H1 (cell line): ENCODE measurements at regions not wholly inside any gene's neighbourhood (a gene's known extent, or its start where the extent isn't known, plus 50 kb on each side); places are given as distances from the start of the nearest gene placed in this dataset.

Source experiments
- CTCF ChIA-PET: fragments of 300-600 bp; sonication (Branson Sonifier 250); formaldehyde crosslinking; loops from one replicate; lab custom pipeline; 2021; ENCODE audit not compliant: partially characterized antibody; lab: Charles Lee
- POLR2A ChIA-PET: fragments of 300-600 bp; sonication (Branson Sonifier 250); formaldehyde crosslinking; loops from one replicate; lab custom pipeline; 2021; ENCODE audit warnings: inconsistent platforms; ENCODE audit not compliant: partially characterized antibody; lab: Charles Lee
- DNase-seq, 2 experiments: peaks; one replicate each; pipeline versions ENCODE4 v3.0.0 to v3.0.0-alpha.2; 2010 to 2022; ENCODE audit warnings: low spot score in 2 of 2, low read depth in 1 of 2, mixed read lengths in 1 of 2
- FAIRE-seq: peaks from 2 replicates; lab custom pipeline; 2011; peaks lifted over from hg19 to GRCh38; lab: Jason Lieb, UNC
- H2AFZ ChIP-seq: 2 replicates; pipeline ENCODE4 v1.8.1; 2012; ENCODE audit warnings: low read length, inconsistent platforms
- H2AK5ac ChIP-seq: 2 replicates; pipeline ENCODE4 v1.6.1; 2013; ENCODE audit warnings: low read depth, low read length
- H2BK120ac ChIP-seq: replicated peaks from 2 replicates; pipeline ENCODE3; 2013; ENCODE audit warnings: low read depth, low read length, inconsistent platforms
- H2BK12ac ChIP-seq: 2 replicates; pipeline ENCODE4 v1.6.1; 2013; ENCODE audit warnings: low read depth, low read length
- H2BK15ac ChIP-seq: 2 replicates; pipeline ENCODE4 v1.6.1; 2013; ENCODE audit warnings: low read length
- H2BK20ac ChIP-seq: 2 replicates; pipeline ENCODE4 v1.6.1; 2013; ENCODE audit warnings: low read length
- H2BK5ac ChIP-seq: 2 replicates; pipeline ENCODE4 v1.6.1; 2013; ENCODE audit warnings: low read depth, low read length
- H3K14ac ChIP-seq: 2 replicates; pipeline ENCODE4 v1.6.1; 2013; ENCODE audit warnings: inconsistent platforms; ENCODE audit not compliant: insufficient read length
- H3K18ac ChIP-seq: 2 replicates; pipeline ENCODE4 v1.6.1; 2013; ENCODE audit warnings: low read length; ENCODE audit errors: extremely low read depth
- H3K23ac ChIP-seq: 2 replicates; pipeline ENCODE4 v1.6.1; 2013; ENCODE audit warnings: inconsistent platforms; ENCODE audit not compliant: insufficient read length
- H3K23me2 ChIP-seq: 2 replicates; pipeline ENCODE4 v1.6.1; 2013; ENCODE audit warnings: low read depth, low read length
- H3K27ac ChIP-seq: 2 replicates; pipeline ENCODE4 v1.6.1; 2011; ENCODE audit warnings: low read depth, low read length, inconsistent platforms
- H3K27me3 ChIP-seq, 4 experiments: replicated peaks in 1 of 4; 1 replicate in 1 of 4; 2 replicates in 3 of 4; pipeline versions ENCODE4 v1.6.1 to v1.8.1; 2011 to 2013; ENCODE audit warnings: low read length in 3 of 4, mild to moderate bottlenecking in 3 of 4, inconsistent platforms in 2 of 4, mixed read lengths in 2 of 4, moderate library complexity in 1 of 4; ENCODE audit not compliant: control insufficient read depth in 3 of 4, insufficient read depth in 3 of 4; ENCODE audit errors: extremely low read depth in 1 of 4
- H3K36me3 ChIP-seq, 4 experiments: 2 replicates each; pipeline versions ENCODE4 v1.6.1 to v1.8.1; 2011 to 2013; ENCODE audit warnings: mild to moderate bottlenecking in 4 of 4, low read length in 3 of 4, moderate library complexity in 2 of 4, control low read depth in 1 of 4, inconsistent platforms in 1 of 4; ENCODE audit not compliant: insufficient read depth in 4 of 4, control insufficient read depth in 2 of 4
- H3K4ac ChIP-seq: replicated peaks from 2 replicates; pipeline ENCODE3; 2013; ENCODE audit warnings: low read length, low read depth, mixed read lengths, inconsistent platforms; ENCODE audit not compliant: insufficient read length
- H3K4me1 ChIP-seq, 4 experiments: replicated peaks in 1 of 4; 1 replicate in 1 of 4; 2 replicates in 3 of 4; pipeline versions ENCODE4 v1.6.1 to v1.8.1; 2011 to 2013; ENCODE audit warnings: low read length in 3 of 4, inconsistent platforms in 2 of 4, mixed read lengths in 1 of 4; ENCODE audit not compliant: insufficient read depth in 4 of 4, control insufficient read depth in 3 of 4
- H3K4me2 ChIP-seq, 2 experiments: 2 replicates each; pipeline versions ENCODE4 v1.6.1 to v1.8.1; 2011 to 2013; ENCODE audit warnings: low read depth in 2 of 2, low read length in 2 of 2, control low read depth in 1 of 2, inconsistent platforms in 1 of 2, mild to moderate bottlenecking in 1 of 2; ENCODE audit not compliant: insufficient read depth in 1 of 2
- H3K4me3 ChIP-seq, 4 experiments: fragments of 200-600, 300-600 bp in 1 of 4; sonication (generic), shearing (Covaris generic), sonication (Bioruptor Twin) in 1 of 4; 2 replicates each; pipeline versions ENCODE4 v1.5.1 to v1.8.1; 2011 to 2016; ENCODE audit warnings: low read length in 4 of 4, low read depth in 3 of 4, control low read depth in 2 of 4, inconsistent platforms in 2 of 4, mild to moderate bottlenecking in 2 of 4, mixed read lengths in 1 of 4, moderate library complexity in 1 of 4; ENCODE audit not compliant: insufficient read depth in 2 of 4; ENCODE audit errors: extremely low read depth in 1 of 4
- H3K56ac ChIP-seq: replicated peaks from 2 replicates; pipeline ENCODE3; 2013; ENCODE audit warnings: low read depth, mild to moderate bottlenecking, mixed read lengths, low read length, inconsistent platforms; ENCODE audit not compliant: insufficient read length
- H3K79me1 ChIP-seq: 2 replicates; pipeline ENCODE4 v1.6.1; 2013; ENCODE audit warnings: low read depth, low read length, control low read depth
- H3K79me2 ChIP-seq, 2 experiments: 2 replicates each; pipeline versions ENCODE4 v1.6.1 to v1.8.1; 2012 to 2013; ENCODE audit warnings: low read length in 2 of 2, mild to moderate bottlenecking in 2 of 2, inconsistent platforms in 1 of 2; ENCODE audit not compliant: insufficient read depth in 2 of 2, control insufficient read depth in 1 of 2
- H3K9ac ChIP-seq, 4 experiments: replicated peaks in 1 of 4; 1 replicate in 1 of 4; 2 replicates in 3 of 4; pipeline versions ENCODE4 v1.6.1 to v1.8.1; 2011 to 2013; ENCODE audit warnings: low read depth in 3 of 4, low read length in 3 of 4, control low read depth in 2 of 4, mild to moderate bottlenecking in 2 of 4, moderate library complexity in 2 of 4, inconsistent platforms in 1 of 4; ENCODE audit errors: extremely low read depth in 1 of 4
- H3K9me3 ChIP-seq, 2 experiments: 2 replicates each; pipeline versions ENCODE4 v1.6.1 to v1.8.1; 2012 to 2013; ENCODE audit warnings: mild to moderate bottlenecking in 2 of 2, moderate library complexity in 2 of 2, control low read depth in 1 of 2, inconsistent platforms in 1 of 2, low read depth in 1 of 2, low read length in 1 of 2, mixed read lengths in 1 of 2; ENCODE audit not compliant: insufficient read depth in 2 of 2
- H4K20me1 ChIP-seq, 2 experiments: replicated peaks in 1 of 2; 2 replicates each; pipeline versions ENCODE3 to v1.8.1; 2011 to 2013; ENCODE audit warnings: inconsistent platforms in 2 of 2, low read length in 2 of 2, mild to moderate bottlenecking in 1 of 2; ENCODE audit not compliant: insufficient read depth in 2 of 2, control insufficient read depth in 1 of 2
- H4K5ac ChIP-seq: 2 replicates; pipeline ENCODE4 v1.6.1; 2013; ENCODE audit warnings: low read length, low read depth, mixed read lengths, inconsistent platforms; ENCODE audit not compliant: insufficient read length
- H4K8ac ChIP-seq: 2 replicates; pipeline ENCODE4 v1.8.0; 2013; ENCODE audit warnings: mild to moderate bottlenecking, moderate library complexity, low read length, inconsistent platforms; ENCODE audit not compliant: insufficient read depth; ENCODE audit errors: extremely low read depth
- H4K91ac ChIP-seq: replicated peaks from 2 replicates; pipeline ENCODE3; 2013; ENCODE audit warnings: low read length, mixed read lengths, inconsistent platforms; ENCODE audit not compliant: insufficient read length
- BACH1 ChIP-seq: IDR thresholded peaks from 2 replicates; pipeline ENCODE4 v1.6.1; 2012; ENCODE audit warnings: low read length, improper control_type of control experiment
- CBX5 ChIP-seq: fragments of 300-800, 300-1000 bp; sonication (generic); IDR thresholded peaks from 2 replicates; pipeline ENCODE4 v1.7.1; 2016; ENCODE audit warnings: antibody characterized with exemption, low read length, low read depth
- EP300 ChIP-seq, 2 experiments: IDR thresholded peaks; 1 replicate in 1 of 2; 2 replicates in 1 of 2; pipeline ENCODE4 v1.6.1; 2011 to 2012; ENCODE audit warnings: low read depth in 2 of 2, low read length in 2 of 2, mild to moderate bottlenecking in 2 of 2, borderline replicate concordance in 1 of 2, inconsistent platforms in 1 of 2, moderate library complexity in 1 of 2
- RBBP5 ChIP-seq: IDR thresholded peaks from 2 replicates; pipeline ENCODE4 v1.7.1; 2012; ENCODE audit warnings: low read depth, mild to moderate bottlenecking, inconsistent platforms, low read length, moderate library complexity, borderline replicate concordance
- RNF2 ChIP-seq: fragments of 200-900, 300-1000 bp; sonication (generic); IDR thresholded peaks from 2 replicates; pipeline ENCODE4 v1.7.1; 2016; ENCODE audit warnings: borderline replicate concordance, low read depth, mild to moderate bottlenecking, antibody characterized with exemption, low read length; ENCODE audit not compliant: poor library complexity, severe bottlenecking; ENCODE audit errors: missing control alignments
- TAF1 ChIP-seq: IDR thresholded peaks from 2 replicates; pipeline ENCODE4 v1.6.1; 2011; ENCODE audit warnings: mild to moderate bottlenecking, low read depth, low read length
- TEAD4 ChIP-seq: IDR thresholded peaks from 2 replicates; pipeline ENCODE4 v1.6.1; 2012; ENCODE audit warnings: low read depth, low read length, inconsistent platforms, mixed read lengths
- ZNF274 ChIP-seq: IDR thresholded peaks from 2 replicates; pipeline ENCODE4 v1.7.0; 2012; ENCODE audit warnings: low read length, borderline replicate concordance; ENCODE audit errors: extremely low read depth
- WGBS, 2 experiments: shearing (Covaris generic) in 1 of 2; methylation state at CpG; one replicate each; pipeline versions ENCODE4 v1.1.6 to v1.1.7; 2013 to 2015; ENCODE audit warnings: low lambda C conversion rate in 2 of 2, mixed read lengths in 2 of 2, inconsistent platforms in 1 of 2, low coverage in 1 of 2, missing lambda C conversion rate in 1 of 2; ENCODE audit not compliant: insufficient replicate concordance in 2 of 2, insufficient coverage in 1 of 2, insufficient read length in 1 of 2; ENCODE audit errors: extremely low coverage in 1 of 2, missing lambda C conversion rate in 1 of 2; 5-methylcytosine and 5-hydroxymethylcytosine counted together
- TF ChIP-seq, protein P1 (sequence below): IDR thresholded peaks from 2 replicates; pipeline ENCODE4 v1.6.1; 2012; ENCODE audit warnings: low read length, inconsistent platforms
- TF ChIP-seq, protein P2 (sequence below), 3 experiments: IDR thresholded peaks; 1 replicate in 2 of 3; 2 replicates in 1 of 3; pipeline versions ENCODE4 v1.5.1 to v1.6.1; 2011; ENCODE audit warnings: low read length in 3 of 3, mild to moderate bottlenecking in 3 of 3, inconsistent platforms in 2 of 3, low read depth in 1 of 3, moderate library complexity in 1 of 3; ENCODE audit not compliant: insufficient read depth in 1 of 3; ENCODE audit errors: control extremely low read depth in 1 of 3

DNA sequence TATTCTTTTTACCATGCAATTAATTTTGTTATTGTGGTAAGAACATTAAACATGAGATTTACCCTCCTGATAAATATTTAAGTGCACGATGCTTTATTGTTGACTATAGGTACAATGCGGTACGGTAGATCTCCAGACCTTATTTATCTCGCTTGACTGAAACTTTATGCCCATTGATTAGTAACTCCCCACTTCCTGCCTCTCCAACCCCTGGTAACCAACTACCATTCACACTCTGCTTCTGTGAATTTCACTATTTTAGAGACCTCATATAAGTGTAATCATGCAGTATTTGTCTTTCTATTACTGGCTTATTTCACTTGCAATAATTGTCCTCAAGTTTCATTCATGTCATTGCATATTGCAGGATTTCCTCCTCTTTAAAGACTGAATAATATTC is 195.7 kb upstream of the ID2 start:
- no peaks in the 10 kb centered on the region for H3K79me2 ChIP-seq
- H3K27me3 ChIP-seq, result no peaks in the 10 kb centered on the region
- H2BK15ac ChIP-seq, result no peak overlapping the region
- H4K20me1 ChIP-seq, result no peaks in the 10 kb centered on the region
- no peak overlapping the region for H3K56ac ChIP-seq
- FAIRE-seq, result no peak
- H3K14ac ChIP-seq, result no peak overlapping the region
- H4K91ac ChIP-seq, result no peak overlapping the region
- H3K18ac ChIP-seq, result no peak overlapping the region
- no peaks in the 10 kb centered on the region for H3K79me1 ChIP-seq
- ChIA-PET POLR2A (no interaction called here), CTCF (no interaction called here)
- no peak overlapping the region for H3K27ac ChIP-seq
- no peak overlapping the region for H2BK12ac ChIP-seq
- peaks cover 0 to 8% (median 1%) of the 10 kb centered on the region in 4 experiments; a peak in 4 of 7 replicates for H3K4me1 ChIP-seq
- no peak overlapping the region for H2BK120ac ChIP-seq
- H3K23me2 ChIP-seq, result no peaks in the 10 kb centered on the region; the same call in 1 of the 2 replicates
- no peaks in the 10 kb centered on the region for H3K36me3 ChIP-seq
- no peak overlapping the region for H3K23ac ChIP-seq
- no peak overlapping the region for H2BK5ac ChIP-seq
- no peak overlapping the region for H3K4ac ChIP-seq
- no peak overlapping the region for H3K4me3 ChIP-seq
- whole genome bisulfite sequencing, 2 experiments, result 93% methylated on average over 4 of the region's 4 CpGs; no CpG with 5 or more reads in 1 of the 2 experiments
- H2AK5ac ChIP-seq, result no peak overlapping the region
- H2AFZ ChIP-seq, result no peak overlapping the region
- H3K9me3 ChIP-seq, result no peaks in the 10 kb centered on the region
- no peak overlapping the region for H3K4me2 ChIP-seq
- H2BK20ac ChIP-seq, result no peak overlapping the region
- no peak for DNase-seq
- no peak overlapping the region for H4K5ac ChIP-seq
- H4K8ac ChIP-seq, result no peak overlapping the region
- H3K9ac ChIP-seq, result no peak overlapping the region
- TF ChIP-seq RBBP5, result no peak
- TF ChIP-seq, protein P1, sequence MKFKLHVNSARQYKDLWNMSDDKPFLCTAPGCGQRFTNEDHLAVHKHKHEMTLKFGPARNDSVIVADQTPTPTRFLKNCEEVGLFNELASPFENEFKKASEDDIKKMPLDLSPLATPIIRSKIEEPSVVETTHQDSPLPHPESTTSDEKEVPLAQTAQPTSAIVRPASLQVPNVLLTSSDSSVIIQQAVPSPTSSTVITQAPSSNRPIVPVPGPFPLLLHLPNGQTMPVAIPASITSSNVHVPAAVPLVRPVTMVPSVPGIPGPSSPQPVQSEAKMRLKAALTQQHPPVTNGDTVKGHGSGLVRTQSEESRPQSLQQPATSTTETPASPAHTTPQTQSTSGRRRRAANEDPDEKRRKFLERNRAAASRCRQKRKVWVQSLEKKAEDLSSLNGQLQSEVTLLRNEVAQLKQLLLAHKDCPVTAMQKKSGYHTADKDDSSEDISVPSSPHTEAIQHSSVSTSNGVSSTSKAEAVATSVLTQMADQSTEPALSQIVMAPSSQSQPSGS, result no peak
- no peak for TF ChIP-seq TEAD4
- no peak for TF ChIP-seq ZNF274
- TF ChIP-seq TAF1, result no peak
- TF ChIP-seq RNF2, result no peak
- TF ChIP-seq, protein P2, sequence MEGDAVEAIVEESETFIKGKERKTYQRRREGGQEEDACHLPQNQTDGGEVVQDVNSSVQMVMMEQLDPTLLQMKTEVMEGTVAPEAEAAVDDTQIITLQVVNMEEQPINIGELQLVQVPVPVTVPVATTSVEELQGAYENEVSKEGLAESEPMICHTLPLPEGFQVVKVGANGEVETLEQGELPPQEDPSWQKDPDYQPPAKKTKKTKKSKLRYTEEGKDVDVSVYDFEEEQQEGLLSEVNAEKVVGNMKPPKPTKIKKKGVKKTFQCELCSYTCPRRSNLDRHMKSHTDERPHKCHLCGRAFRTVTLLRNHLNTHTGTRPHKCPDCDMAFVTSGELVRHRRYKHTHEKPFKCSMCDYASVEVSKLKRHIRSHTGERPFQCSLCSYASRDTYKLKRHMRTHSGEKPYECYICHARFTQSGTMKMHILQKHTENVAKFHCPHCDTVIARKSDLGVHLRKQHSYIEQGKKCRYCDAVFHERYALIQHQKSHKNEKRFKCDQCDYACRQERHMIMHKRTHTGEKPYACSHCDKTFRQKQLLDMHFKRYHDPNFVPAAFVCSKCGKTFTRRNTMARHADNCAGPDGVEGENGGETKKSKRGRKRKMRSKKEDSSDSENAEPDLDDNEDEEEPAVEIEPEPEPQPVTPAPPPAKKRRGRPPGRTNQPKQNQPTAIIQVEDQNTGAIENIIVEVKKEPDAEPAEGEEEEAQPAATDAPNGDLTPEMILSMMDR (IDR thresholded peaks at IDR 0.05; ENCODE audit: control extremely low read depth in 1 of 3, insufficient read depth in 1 of 3, low read depth in 1 of 3, low read length in 3 of 3), result no peak
- no peak for TF ChIP-seq EP300 (IDR thresholded peaks at IDR 0.05; ENCODE audit: borderline replicate concordance in 1 of 2, low read depth in 2 of 2, low read length in 2 of 2)
- no peak for TF ChIP-seq CBX5
- TF ChIP-seq BACH1, result no peak
